IgD-negative memory B cell (primary cell): ENCODE measurements at regions not wholly inside any gene's neighbourhood (a gene's known extent, or its start where the extent isn't known, plus 50 kb on each side); places are given as distances from the start of the nearest gene placed in this dataset.
"Not testable (repeated sequence)": the region's sequence is repeated elsewhere in the genome, so short reads cannot be mapped to it uniquely, and the experiment has no call there.

Source experiments
- H3K27ac Mint-ChIP-seq, 3 donors: one replicate each; pipeline ENCODE4 v1.8.0; 2020 to 2022; ENCODE audit warnings: mild to moderate bottlenecking in 3 of 3, mixed read lengths in 3 of 3, moderate library complexity in 1 of 3
- H3K27me3 Mint-ChIP-seq: one replicate; pipeline ENCODE4 v1.8.0; 2021; ENCODE audit warnings: mixed read lengths
- H3K36me3 Mint-ChIP-seq: one replicate; pipeline ENCODE4 v1.8.0; 2020; ENCODE audit warnings: mild to moderate bottlenecking, mixed read lengths
- H3K4me1 Mint-ChIP-seq, 3 donors: one replicate each; pipeline ENCODE4 v1.8.0; 2020 to 2022; ENCODE audit warnings: mixed read lengths in 3 of 3, mild to moderate bottlenecking in 1 of 3
- H3K4me3 Mint-ChIP-seq, 4 donors: one replicate each; pipeline ENCODE4 v1.8.0; 2020 to 2022; ENCODE audit warnings: mild to moderate bottlenecking in 4 of 4, mixed read lengths in 4 of 4, moderate library complexity in 3 of 4
- H3K9me3 Mint-ChIP-seq, 3 donors: one replicate each; pipeline ENCODE4 v1.8.0; 2020 to 2021; ENCODE audit warnings: mixed read lengths in 3 of 3, mild to moderate bottlenecking in 1 of 3

- peaks cover 0 to 2% (median 0%) of the 10 kb centered on the region in 3 donors for H3K4me1 Mint-ChIP-seq
- no peaks in the 10 kb centered on the region for H3K36me3 Mint-ChIP-seq
- H3K27me3 Mint-ChIP-seq, result peaks cover 3% of the 10 kb centered on the region
- H3K9me3 Mint-ChIP-seq, result peaks cover 0 to 5% (median 0%) of the 10 kb centered on the region in 3 donors
- H3K4me3 Mint-ChIP-seq, result no peak overlapping the region
- no peak overlapping the region for H3K27ac Mint-ChIP-seq
Observed at GRCh38 chr4:108454227-108454626, 166.1 kb upstream of the RPL34 start.

GRCh38 chr4:108453366-108453765, 167.0 kb upstream of the RPL34 start:
- H3K9me3 Mint-ChIP-seq, result peaks cover 0 to 5% (median 0%) of the 10 kb centered on the region in 3 donors
- peaks cover 0 to 2% (median 0%) of the 10 kb centered on the region in 3 donors for H3K4me1 Mint-ChIP-seq
- no peaks in the 10 kb centered on the region for H3K36me3 Mint-ChIP-seq
- H3K4me3 Mint-ChIP-seq, result no peak overlapping the region
- H3K27me3 Mint-ChIP-seq, result peaks cover 3% of the 10 kb centered on the region
- H3K27ac Mint-ChIP-seq, result no peak overlapping the region

- peaks cover 0 to 5% (median 0%) of the 10 kb centered on the region in 3 donors for H3K9me3 Mint-ChIP-seq
- peaks cover 2% of the 10 kb centered on the region for H3K36me3 Mint-ChIP-seq
- H3K27ac Mint-ChIP-seq, result no peak overlapping the region
- no peak overlapping the region for H3K4me3 Mint-ChIP-seq
- H3K27me3 Mint-ChIP-seq, result peaks cover 6% of the 10 kb centered on the region
- H3K4me1 Mint-ChIP-seq, result peaks cover 0 to 2% (median 0%) of the 10 kb centered on the region in 3 donors
Observed at GRCh38 chr4:108450236-108450898, 170.0 kb upstream of the RPL34 start.

- H3K4me3 Mint-ChIP-seq, result no peak overlapping the region
- H3K27me3 Mint-ChIP-seq, result peaks cover 6% of the 10 kb centered on the region
- H3K27ac Mint-ChIP-seq, result no peak overlapping the region
- H3K4me1 Mint-ChIP-seq, result no peaks in the 10 kb centered on the region
- peaks cover 2% of the 10 kb centered on the region for H3K36me3 Mint-ChIP-seq
- H3K9me3 Mint-ChIP-seq, result peaks cover 0 to 5% (median 0%) of the 10 kb centered on the region in 3 donors
Observed at GRCh38 chr4:108449129-108449528, 171.2 kb upstream of the RPL34 start.

GRCh38 chr4:108446556-108446955, 173.8 kb upstream of the RPL34 start:
- Mint-ChIP-seq H3K27ac (no peak overlapping the region), H3K9me3 (no peaks in the 10 kb centered on the region), H3K4me1 (no peaks in the 10 kb centered on the region), H3K4me3 (no peak overlapping the region), H3K27me3 (peaks cover 3% of the 10 kb centered on the region), H3K36me3 (peaks cover 2% of the 10 kb centered on the region)

- no peaks in the 10 kb centered on the region for H3K4me1 Mint-ChIP-seq
Observed at GRCh38 chr4:108445716-108446115, 174.7 kb upstream of the RPL34 start.

GRCh38 chr4:108443585-108443984, 176.8 kb upstream of the RPL34 start:
- Mint-ChIP-seq H3K27me3 (peaks cover 3% of the 10 kb centered on the region), H3K36me3 (peaks cover 2% of the 10 kb centered on the region), H3K27ac (no peak overlapping the region), H3K9me3 (no peaks in the 10 kb centered on the region), H3K4me3 (no peak overlapping the region), H3K4me1 (no peaks in the 10 kb centered on the region)

More at GRCh38 chr4:108445716-108446115, 174.7 kb upstream of the RPL34 start:
- Mint-ChIP-seq H3K9me3 (no peaks in the 10 kb centered on the region), H3K27ac (no peak overlapping the region), H3K4me3 (no peak overlapping the region), H3K27me3 (peaks cover 3% of the 10 kb centered on the region), H3K36me3 (peaks cover 2% of the 10 kb centered on the region)

- peaks cover 1% of the 10 kb centered on the region for H3K36me3 Mint-ChIP-seq
- H3K9me3 Mint-ChIP-seq, result peaks cover 0 to 2% (median 1%) of the 10 kb centered on the region in 3 donors
- H3K27me3 Mint-ChIP-seq, result no peaks in the 10 kb centered on the region
- H3K27ac Mint-ChIP-seq, result peak overlapping the region in 1 of 3 donors; percentile 41
- H3K4me1 Mint-ChIP-seq, result no peaks in the 10 kb centered on the region
- peak overlapping the region in 1 of 4 donors; percentile 47 for H3K4me3 Mint-ChIP-seq
Observed at GRCh38 chr4:108433832-108434231, 186.5 kb upstream of the RPL34 start.

GRCh38 chr4:108433394-108433793, 187.0 kb upstream of the RPL34 start:
- not testable (repeated sequence) for H3K4me1 Mint-ChIP-seq, H3K27me3 Mint-ChIP-seq, H3K4me3 Mint-ChIP-seq, H3K9me3 Mint-ChIP-seq, H3K36me3 Mint-ChIP-seq
- H3K27ac Mint-ChIP-seq, result peak overlapping the region in 1 of 3 donors; percentile 41

GRCh38 chr4:108432418-108432817, 188.0 kb upstream of the RPL34 start:
- Mint-ChIP-seq H3K36me3 (peaks cover 1% of the 10 kb centered on the region), H3K27ac (no peak overlapping the region), H3K4me3 (no peak overlapping the region), H3K9me3 (peaks cover 0 to 1% (median 0%) of the 10 kb centered on the region in 3 donors), H3K4me1 (no peaks in the 10 kb centered on the region), H3K27me3 (no peaks in the 10 kb centered on the region)

- Mint-ChIP-seq H3K4me1 (no peaks in the 10 kb centered on the region), H3K36me3 (no peaks in the 10 kb centered on the region), H3K9me3 (no peaks in the 10 kb centered on the region), H3K27me3 (no peaks in the 10 kb centered on the region), H3K27ac (no peak overlapping the region), H3K4me3 (no peak overlapping the region)
Observed at GRCh38 chr4:108431986-108432385, 188.4 kb upstream of the RPL34 start.

- Mint-ChIP-seq H3K27me3 (no peaks in the 10 kb centered on the region), H3K4me3 (no peak overlapping the region), H3K4me1 (no peaks in the 10 kb centered on the region), H3K36me3 (no peaks in the 10 kb centered on the region), H3K27ac (no peak overlapping the region), H3K9me3 (no peaks in the 10 kb centered on the region)
Observed at GRCh38 chr4:108430921-108431320, 189.5 kb upstream of the RPL34 start.

- no peaks in the 10 kb centered on the region for H3K9me3 Mint-ChIP-seq
- H3K4me3 Mint-ChIP-seq, result no peak overlapping the region
- no peaks in the 10 kb centered on the region for H3K27me3 Mint-ChIP-seq
- H3K36me3 Mint-ChIP-seq, result no peaks in the 10 kb centered on the region
- no peak overlapping the region for H3K27ac Mint-ChIP-seq
- no peaks in the 10 kb centered on the region for H3K4me1 Mint-ChIP-seq
Observed at GRCh38 chr4:108429662-108430061, 190.7 kb upstream of the RPL34 start.

- Mint-ChIP-seq H3K4me1 (no peaks in the 10 kb centered on the region), H3K27me3 (no peaks in the 10 kb centered on the region), H3K4me3 (no peak overlapping the region), H3K27ac (no peak overlapping the region), H3K36me3 (no peaks in the 10 kb centered on the region), H3K9me3 (no peaks in the 10 kb centered on the region)
Observed at GRCh38 chr4:108428923-108429322, 191.5 kb upstream of the RPL34 start.

GRCh38 chr4:108427946-108428485, 192.4 kb upstream of the RPL34 start:
- H3K27ac Mint-ChIP-seq, result no peak overlapping the region
- H3K27me3 Mint-ChIP-seq, result no peaks in the 10 kb centered on the region
- peaks cover 0 to 2% (median 2%) of the 10 kb centered on the region in 3 donors for H3K9me3 Mint-ChIP-seq
- H3K4me3 Mint-ChIP-seq, result no peak overlapping the region
- H3K4me1 Mint-ChIP-seq, result no peaks in the 10 kb centered on the region
- H3K36me3 Mint-ChIP-seq, result no peaks in the 10 kb centered on the region

- H3K27ac Mint-ChIP-seq, result no peak overlapping the region
- H3K9me3 Mint-ChIP-seq, result peaks cover 4 to 6% (median 5%) of the 10 kb centered on the region in 3 donors
- no peaks in the 10 kb centered on the region for H3K4me1 Mint-ChIP-seq
- no peaks in the 10 kb centered on the region for H3K27me3 Mint-ChIP-seq
- no peak overlapping the region for H3K4me3 Mint-ChIP-seq
- H3K36me3 Mint-ChIP-seq, result no peaks in the 10 kb centered on the region
Observed at GRCh38 chr4:108426493-108426892, 193.9 kb upstream of the RPL34 start.
